ENCODE measurements at regions not wholly inside any gene's neighbourhood (a gene's known extent, or its start where the extent isn't known, plus 50 kb on each side); places are given as distances from the start of the nearest gene placed in this dataset.
"Not testable (repeated sequence)": the region's sequence is repeated elsewhere in the genome, so short reads cannot be mapped to it uniquely, and the experiment has no call there.

DNA sequence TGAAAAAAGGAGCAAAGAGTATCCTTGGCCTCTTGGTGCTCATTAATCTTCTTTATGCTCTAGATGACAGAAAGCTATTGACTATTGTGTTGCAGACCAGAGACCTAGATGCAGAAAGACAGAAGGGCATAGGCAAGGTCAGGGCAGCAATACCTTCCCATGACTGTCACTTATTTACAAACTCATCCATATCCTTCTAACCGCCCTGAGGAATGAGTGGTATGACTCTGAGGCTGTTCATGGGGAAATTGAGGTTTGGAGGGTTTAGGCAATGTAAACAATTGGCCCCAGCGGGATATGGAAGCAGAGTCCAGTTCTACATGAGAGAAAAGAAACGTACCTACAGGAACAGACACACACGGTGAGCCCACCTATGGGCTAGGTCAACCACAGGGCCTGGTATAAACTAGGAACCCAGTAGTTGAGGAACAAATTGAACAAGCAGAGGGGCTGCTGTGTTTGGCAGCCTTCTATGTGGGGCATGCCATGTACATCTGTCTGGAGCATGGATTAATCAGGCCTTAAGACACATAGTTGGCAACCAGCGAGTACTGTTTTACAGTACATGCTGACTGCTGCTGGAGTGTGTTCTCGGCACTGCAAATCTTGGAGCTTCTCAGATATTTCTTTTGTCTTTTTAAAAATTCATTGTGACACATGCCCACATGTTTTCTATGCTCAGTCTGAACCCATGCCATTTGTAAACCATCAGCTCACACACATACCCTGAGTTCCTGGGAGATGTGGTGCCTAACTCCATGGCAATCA is 159.7 kb upstream of the NTF3 start:
- Histone ChIP-seq H3K27me3 (ENCODE audit: control insufficient read depth, insufficient read depth, low read length) (no peaks in the 10 kb centered on the region), H3K9me3 (ENCODE audit: control insufficient read depth, insufficient read depth, low read length) (no peaks in the 10 kb centered on the region), H3K27ac (ENCODE audit: low read depth, low read length) (no peak overlapping the region), H3K4me3 (ENCODE audit: low read depth, low read length) (no peak overlapping the region)
- DNase-seq (ENCODE audit: low read depth, low spot score): no peak
- TF ChIP-seq, protein P1, sequence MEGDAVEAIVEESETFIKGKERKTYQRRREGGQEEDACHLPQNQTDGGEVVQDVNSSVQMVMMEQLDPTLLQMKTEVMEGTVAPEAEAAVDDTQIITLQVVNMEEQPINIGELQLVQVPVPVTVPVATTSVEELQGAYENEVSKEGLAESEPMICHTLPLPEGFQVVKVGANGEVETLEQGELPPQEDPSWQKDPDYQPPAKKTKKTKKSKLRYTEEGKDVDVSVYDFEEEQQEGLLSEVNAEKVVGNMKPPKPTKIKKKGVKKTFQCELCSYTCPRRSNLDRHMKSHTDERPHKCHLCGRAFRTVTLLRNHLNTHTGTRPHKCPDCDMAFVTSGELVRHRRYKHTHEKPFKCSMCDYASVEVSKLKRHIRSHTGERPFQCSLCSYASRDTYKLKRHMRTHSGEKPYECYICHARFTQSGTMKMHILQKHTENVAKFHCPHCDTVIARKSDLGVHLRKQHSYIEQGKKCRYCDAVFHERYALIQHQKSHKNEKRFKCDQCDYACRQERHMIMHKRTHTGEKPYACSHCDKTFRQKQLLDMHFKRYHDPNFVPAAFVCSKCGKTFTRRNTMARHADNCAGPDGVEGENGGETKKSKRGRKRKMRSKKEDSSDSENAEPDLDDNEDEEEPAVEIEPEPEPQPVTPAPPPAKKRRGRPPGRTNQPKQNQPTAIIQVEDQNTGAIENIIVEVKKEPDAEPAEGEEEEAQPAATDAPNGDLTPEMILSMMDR (IDR thresholded peaks at IDR 0.05; ENCODE audit: low read depth, low read length): no peak
- CTCF ChIA-PET: no interaction called here
- POLR2A ChIA-PET: no interaction called here

DNA sequence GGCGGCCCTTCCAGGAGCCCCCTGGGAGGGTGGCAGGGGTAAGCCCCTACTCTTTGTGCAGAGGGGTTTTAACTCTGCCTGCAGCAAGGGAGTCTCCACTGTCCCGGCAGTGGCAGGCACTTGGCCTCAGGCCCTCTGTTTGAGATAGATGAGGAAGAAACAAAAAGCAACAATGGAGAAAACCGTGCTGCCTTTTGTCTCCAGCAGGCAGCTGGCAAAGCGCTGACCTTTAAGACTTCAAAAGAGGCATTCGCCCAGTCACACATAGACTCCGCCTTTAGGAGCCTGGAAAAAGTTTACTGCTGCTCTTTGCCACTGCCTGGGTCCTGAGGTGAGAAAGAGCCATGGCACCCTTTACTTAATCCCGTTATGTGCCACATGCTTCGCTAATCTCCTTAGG is 158.2 kb upstream of the NTF3 start:
- ChIA-PET CTCF (no interaction called here), POLR2A (no interaction called here)
- H3K27ac ChIP-seq (ENCODE audit: low read depth, low read length): no peak overlapping the region
- no peaks in the 10 kb centered on the region for H3K27me3 ChIP-seq (ENCODE audit: control insufficient read depth, insufficient read depth, low read length)
- TF ChIP-seq, protein P1 (IDR thresholded peaks at IDR 0.05; ENCODE audit: low read depth, low read length): no peak
- H3K9me3 ChIP-seq (ENCODE audit: control insufficient read depth, insufficient read depth, low read length): no peaks in the 10 kb centered on the region
- no peak for DNase-seq (ENCODE audit: low read depth, low spot score)
- no peak overlapping the region for H3K4me3 ChIP-seq (ENCODE audit: low read depth, low read length)

DNA sequence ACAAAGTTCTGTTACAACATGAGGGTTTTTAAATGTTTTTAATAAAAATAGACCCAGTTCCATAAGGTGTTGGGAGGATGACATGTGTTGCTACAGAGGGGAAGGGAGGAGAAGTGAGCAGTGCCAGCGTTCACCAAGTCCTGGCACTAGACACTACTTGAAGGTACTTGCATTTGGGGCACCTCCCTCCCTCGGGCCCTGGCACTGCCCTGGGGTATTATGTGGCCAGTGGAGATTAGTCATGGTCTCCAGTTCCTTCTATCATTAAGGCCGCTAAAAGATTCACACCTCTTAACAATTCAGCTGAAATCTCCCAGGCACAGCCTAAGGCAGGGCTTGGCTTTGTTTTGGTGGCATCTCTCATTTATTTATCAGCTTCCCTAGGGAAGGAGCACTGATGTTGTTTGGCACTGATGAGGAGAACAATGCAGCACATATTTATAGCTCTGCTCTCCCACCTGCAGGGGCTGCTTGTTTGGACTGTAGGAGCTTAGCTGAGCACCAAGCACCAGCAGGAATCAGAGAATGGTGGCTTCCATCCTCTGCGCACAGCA is 155.5 kb upstream of the NTF3 start:
- DNase-seq (ENCODE audit: low read depth, low spot score): no peak
- POLR2A ChIA-PET: no interaction called here
- CTCF ChIA-PET: no interaction called here
- peaks cover 2% of the 10 kb centered on the region for H3K27me3 ChIP-seq (ENCODE audit: control insufficient read depth, insufficient read depth, low read length)
- H3K27ac ChIP-seq (ENCODE audit: low read depth, low read length): no peak overlapping the region
- TF ChIP-seq, protein P1 (IDR thresholded peaks at IDR 0.05; ENCODE audit: low read depth, low read length): no peak
- H3K4me3 ChIP-seq (ENCODE audit: low read depth, low read length): no peak overlapping the region
- H3K9me3 ChIP-seq (ENCODE audit: control insufficient read depth, insufficient read depth, low read length): no peaks in the 10 kb centered on the region

DNA sequence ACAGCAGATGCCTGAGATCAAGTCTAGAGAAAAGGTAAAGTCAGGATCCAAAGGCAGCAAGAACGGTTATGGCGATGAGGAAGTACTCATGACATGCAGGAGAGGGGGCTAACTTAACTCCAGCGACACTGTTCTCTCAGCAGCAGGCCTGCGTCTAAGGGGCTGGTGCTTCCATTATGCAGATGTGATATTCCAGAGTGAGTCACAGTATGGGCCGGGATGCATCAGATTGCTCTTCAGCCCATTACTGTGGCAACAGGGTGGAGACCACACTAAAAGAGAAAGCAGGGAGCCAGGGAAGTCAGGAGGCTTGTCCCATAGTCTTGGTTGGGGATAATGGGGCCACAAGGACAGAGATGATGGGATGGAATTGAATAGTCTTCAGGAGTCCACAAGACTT is 151.8 kb upstream of the NTF3 start:
- Histone ChIP-seq H3K9me3 (ENCODE audit: control insufficient read depth, insufficient read depth, low read length) (no peaks in the 10 kb centered on the region), H3K4me3 (ENCODE audit: low read depth, low read length) (no peak overlapping the region), H3K27me3 (ENCODE audit: control insufficient read depth, insufficient read depth, low read length) (peaks cover 4% of the 10 kb centered on the region), H3K27ac (ENCODE audit: low read depth, low read length) (peak overlapping the region; percentile 21)
- no peak for DNase-seq (ENCODE audit: low read depth, low spot score)
- CTCF ChIA-PET: no interaction called here
- POLR2A ChIA-PET: no interaction called here
- TF ChIP-seq, protein P1 (IDR thresholded peaks at IDR 0.05; ENCODE audit: low read depth, low read length): no peak

DNA sequence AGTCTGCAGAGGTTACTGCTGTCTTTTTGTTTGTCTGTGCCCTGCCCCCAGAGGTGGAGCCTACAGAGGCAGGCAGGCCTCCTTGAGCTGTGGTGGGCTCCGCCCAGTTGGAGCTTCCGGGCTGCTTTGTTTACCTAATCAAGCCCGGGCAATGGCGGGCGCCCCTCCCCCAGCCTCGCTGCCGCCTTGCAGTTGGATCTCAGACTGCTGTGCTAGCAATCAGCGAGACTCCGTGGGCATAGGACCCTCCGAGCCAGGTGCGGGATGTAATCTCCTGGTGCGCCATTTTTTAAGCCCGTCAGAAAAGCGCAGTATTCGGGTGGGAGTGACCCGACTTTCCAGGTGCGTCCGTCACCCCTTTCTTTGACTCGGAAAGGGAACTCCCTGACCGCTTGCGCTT is 141.5 kb upstream of the NTF3 start:
- CTCF ChIA-PET; H3K27ac ChIP-seq (ENCODE audit: low read depth, low read length); H3K4me3 ChIP-seq (ENCODE audit: low read depth, low read length); DNase-seq (ENCODE audit: low read depth, low spot score); POLR2A ChIA-PET; H3K27me3 ChIP-seq (ENCODE audit: control insufficient read depth, insufficient read depth, low read length); H3K9me3 ChIP-seq (ENCODE audit: control insufficient read depth, insufficient read depth, low read length): not testable (repeated sequence)
